ENCODE measurements at regions not wholly inside any gene's neighbourhood (a gene's known extent, or its start where the extent isn't known, plus 50 kb on each side); places are given as distances from the start of the nearest gene placed in this dataset.
"Not testable (repeated sequence)": the region's sequence is repeated elsewhere in the genome, so short reads cannot be mapped to it uniquely, and the experiment has no call there.

DNA sequence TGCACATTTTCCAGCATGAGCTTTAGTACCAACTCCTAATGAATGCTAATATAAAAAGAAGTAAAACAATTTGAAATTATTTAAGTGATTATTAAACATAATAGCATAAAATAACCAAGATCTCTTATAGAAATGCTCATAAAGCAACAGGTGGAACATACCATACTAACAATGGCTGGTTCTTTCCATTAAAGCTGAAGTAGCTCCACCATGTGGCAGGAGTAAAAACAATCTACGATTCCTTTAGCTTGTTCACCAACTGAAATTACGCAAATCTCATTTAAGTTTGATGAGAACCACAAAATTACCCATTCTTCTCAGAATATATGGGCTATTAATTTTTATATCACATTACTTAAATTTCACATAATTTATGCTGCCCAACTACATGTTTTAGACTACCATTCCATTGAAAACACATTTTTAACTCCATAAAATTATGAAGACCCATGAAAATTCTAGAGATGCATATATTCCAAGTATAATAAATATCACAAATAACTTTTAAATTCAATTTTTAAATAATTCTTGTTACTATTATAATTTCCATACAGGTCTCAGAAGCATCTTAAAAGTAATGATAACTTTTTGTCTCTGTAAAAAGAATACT is 213.6 kb downstream of the DAD1 start:
- CTCF ChIA-PET = interaction anchor here (0.6 to 4.9 kb wide), 37 partner anchors 8 to 212 kb away, joined by 3 to 96 read pairs (median 7); no protein-coding TSS in a partner anchor
- TF ChIP-seq, protein P1, sequence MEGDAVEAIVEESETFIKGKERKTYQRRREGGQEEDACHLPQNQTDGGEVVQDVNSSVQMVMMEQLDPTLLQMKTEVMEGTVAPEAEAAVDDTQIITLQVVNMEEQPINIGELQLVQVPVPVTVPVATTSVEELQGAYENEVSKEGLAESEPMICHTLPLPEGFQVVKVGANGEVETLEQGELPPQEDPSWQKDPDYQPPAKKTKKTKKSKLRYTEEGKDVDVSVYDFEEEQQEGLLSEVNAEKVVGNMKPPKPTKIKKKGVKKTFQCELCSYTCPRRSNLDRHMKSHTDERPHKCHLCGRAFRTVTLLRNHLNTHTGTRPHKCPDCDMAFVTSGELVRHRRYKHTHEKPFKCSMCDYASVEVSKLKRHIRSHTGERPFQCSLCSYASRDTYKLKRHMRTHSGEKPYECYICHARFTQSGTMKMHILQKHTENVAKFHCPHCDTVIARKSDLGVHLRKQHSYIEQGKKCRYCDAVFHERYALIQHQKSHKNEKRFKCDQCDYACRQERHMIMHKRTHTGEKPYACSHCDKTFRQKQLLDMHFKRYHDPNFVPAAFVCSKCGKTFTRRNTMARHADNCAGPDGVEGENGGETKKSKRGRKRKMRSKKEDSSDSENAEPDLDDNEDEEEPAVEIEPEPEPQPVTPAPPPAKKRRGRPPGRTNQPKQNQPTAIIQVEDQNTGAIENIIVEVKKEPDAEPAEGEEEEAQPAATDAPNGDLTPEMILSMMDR (IDR thresholded peaks at IDR 0.05; ENCODE audit: insufficient read depth, low read length, missing control alignments) = peak; percentile 39
- POLR2A ChIA-PET = no interaction called here

DNA sequence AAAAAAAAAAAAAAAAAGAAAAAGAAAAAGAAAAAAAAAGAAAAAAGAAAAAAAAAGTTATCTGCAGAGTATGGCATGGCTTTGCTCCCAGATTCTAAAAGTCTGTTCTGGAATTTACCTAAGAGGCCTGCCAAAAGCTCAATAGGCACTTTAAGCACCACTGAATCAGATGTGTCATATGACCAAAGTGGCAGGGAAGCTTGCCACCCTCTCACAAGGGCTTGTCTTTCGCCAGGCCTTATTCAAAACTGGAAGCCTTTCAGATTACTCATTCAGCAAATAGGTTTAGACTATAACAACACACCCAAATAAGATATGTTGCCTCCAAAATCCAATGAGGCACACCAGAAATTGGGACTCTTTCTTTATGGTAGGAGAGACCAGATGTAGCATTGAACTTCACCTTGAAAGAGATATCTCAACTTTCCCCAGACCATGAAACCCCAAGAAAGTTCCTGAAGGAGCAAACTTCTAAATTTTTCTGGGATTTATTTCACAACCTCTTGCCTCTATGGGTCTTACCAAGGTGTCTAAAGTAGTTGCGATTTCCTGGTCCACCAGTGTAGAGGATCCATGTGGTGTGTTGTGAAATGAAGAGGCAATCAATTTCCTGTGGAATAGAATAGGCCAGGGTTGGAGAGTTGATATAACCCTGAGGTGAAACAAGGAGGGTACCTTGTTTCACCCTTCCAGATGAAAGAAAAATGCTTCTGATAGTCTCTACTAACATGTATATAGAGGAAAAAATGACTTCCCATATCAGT is 218.8 kb downstream of the DAD1 start:
- DNase-seq (ENCODE audit: low read depth, low spot score) = no peak
- TF ChIP-seq, protein P1 (IDR thresholded peaks at IDR 0.05; ENCODE audit: insufficient read depth, low read length, missing control alignments) = no peak
- ChIA-PET POLR2A (no interaction called here), CTCF (interaction anchor here (0.8 to 1.6 kb wide), 6 partner anchors 49 to 169 kb away, joined by 3 to 5 read pairs (median 4); no protein-coding TSS in a partner anchor)
- H3K4me3 ChIP-seq (ENCODE audit: low read depth, low read length) = no peak overlapping the region

More for the DNA sequence above, 213.6 kb downstream of the DAD1 start:
- no peak overlapping the region for H3K4me3 ChIP-seq (ENCODE audit: low read depth, low read length)
- DNase-seq (ENCODE audit: low read depth, low spot score) = no peak

DNA sequence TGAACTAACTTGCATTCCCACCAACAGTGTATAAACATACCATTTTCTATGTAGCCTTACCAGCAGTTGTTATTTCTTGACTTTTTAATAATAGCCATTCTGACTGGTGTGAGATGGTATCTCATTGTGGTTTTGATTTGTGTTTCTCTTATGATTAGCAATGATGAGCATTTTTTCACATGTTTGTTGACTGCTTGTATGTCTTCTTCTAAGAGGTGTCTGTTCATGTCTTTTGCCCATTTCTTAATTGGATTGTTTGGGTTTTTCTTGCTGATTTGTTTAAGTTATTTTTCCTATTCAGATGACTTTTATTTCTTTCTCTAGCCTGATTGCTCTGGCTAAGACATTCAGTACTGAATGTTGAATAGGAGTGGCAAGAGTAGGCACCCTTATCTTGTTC is 230.3 kb downstream of the DAD1 start:
- POLR2A ChIA-PET = no interaction called here
- CTCF ChIA-PET = interaction anchor here (7.1 kb wide), 1 partner anchor 15 kb away, joined by 36 read pairs; no protein-coding TSS in a partner anchor
- TF ChIP-seq, protein P1 (IDR thresholded peaks at IDR 0.05; ENCODE audit: insufficient read depth, low read length, missing control alignments) = no peak
- no peak overlapping the region for H3K4me3 ChIP-seq (ENCODE audit: low read depth, low read length)
- DNase-seq (ENCODE audit: low read depth, low spot score) = no peak

DNA sequence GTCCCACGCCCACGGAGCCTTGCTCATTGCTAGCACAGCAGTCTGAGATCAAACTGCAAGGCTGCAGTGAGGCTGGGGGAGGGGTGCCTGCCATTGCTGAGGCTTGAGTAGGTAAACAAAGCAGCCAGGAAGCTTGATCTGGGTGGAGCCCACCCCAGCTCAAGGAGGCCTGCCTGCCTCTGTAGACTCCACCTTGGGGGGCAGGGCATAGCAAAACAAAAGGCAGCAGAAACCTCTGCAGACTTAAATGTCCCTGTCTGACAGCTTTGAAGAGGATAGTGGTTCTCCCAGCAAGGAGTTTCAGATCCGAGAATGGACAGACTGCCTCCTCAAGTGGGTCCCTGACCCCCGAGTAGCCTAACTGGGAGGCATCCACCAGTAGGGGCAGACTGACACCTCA is 239.7 kb downstream of the DAD1 start:
- H3K4me3 ChIP-seq (ENCODE audit: low read depth, low read length); CTCF ChIA-PET; POLR2A ChIA-PET; DNase-seq (ENCODE audit: low read depth, low spot score): not testable (repeated sequence)

DNA sequence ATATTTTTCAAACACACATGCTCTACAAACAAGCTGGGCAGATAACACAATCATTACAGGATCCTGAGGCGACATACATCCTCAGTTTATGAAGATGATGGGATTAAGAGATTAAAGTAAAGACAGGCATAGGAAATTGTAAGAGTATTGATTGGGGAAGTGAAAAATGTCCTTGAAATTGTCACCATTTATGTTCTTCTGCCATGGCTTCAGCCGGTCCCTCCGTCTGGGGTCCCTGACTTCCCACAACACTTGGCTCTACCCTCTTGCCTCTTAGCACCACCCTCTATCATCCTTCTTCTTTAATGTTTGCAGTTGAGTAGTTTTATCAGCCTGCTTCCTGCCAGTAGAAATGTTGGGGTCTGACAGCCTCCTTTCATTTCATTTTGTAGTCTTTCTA is 244.4 kb downstream of the DAD1 start:
- TF ChIP-seq, protein P1 (IDR thresholded peaks at IDR 0.05; ENCODE audit: insufficient read depth, low read length, missing control alignments) = no peak
- CTCF ChIA-PET = no interaction called here
- H3K4me3 ChIP-seq (ENCODE audit: low read depth, low read length) = no peak overlapping the region
- POLR2A ChIA-PET = no interaction called here
- DNase-seq (ENCODE audit: low read depth, low spot score) = no peak

DNA sequence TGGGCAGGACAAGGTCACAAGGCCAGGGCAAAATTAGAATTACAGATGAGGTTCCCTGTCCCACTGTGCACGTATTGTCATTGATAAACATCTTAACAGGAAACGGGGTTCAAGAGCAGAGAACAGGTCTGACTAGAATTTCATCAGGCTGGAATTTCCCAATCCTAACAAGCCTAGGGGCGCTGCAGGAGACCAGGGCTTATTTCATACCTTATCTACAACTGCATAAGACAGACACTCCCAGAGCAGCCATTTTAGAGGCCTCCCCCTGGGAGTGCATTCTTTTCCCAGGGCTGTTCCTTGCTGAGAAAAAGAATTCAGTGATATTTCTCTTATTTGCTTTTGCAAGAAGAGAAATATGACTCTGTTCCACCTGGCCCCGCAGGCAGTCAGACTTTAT is 244.8 kb downstream of the DAD1 start:
- DNase-seq (ENCODE audit: low read depth, low spot score); H3K4me3 ChIP-seq (ENCODE audit: low read depth, low read length); POLR2A ChIA-PET; CTCF ChIA-PET: not testable (repeated sequence)

DNA sequence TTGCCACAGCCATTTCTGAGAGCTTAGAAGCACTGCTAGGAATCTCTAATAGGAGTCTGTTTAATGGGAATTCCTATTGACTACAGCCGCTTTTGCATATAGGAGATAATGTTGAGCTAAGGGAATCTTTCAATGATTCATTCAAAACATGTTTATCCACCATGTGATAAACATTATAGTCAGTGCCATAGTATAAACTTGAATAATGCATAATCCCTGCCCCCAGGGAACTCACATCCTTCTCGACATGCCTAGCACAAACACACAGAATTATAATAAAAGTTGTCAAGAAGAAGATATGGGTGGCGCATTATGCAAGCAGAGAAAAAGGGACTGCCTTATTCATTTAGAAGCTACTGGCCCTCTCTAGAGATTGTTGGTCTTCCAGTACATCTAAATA is 248.0 kb downstream of the DAD1 start:
- no peak for DNase-seq (ENCODE audit: low read depth, low spot score)
- no peak overlapping the region for H3K4me3 ChIP-seq (ENCODE audit: low read depth, low read length)
- CTCF ChIA-PET = interaction anchor here (0.8 to 2.5 kb wide), 2 partner anchors 22 to 34 kb away, joined by 3 to 9 read pairs; no protein-coding TSS in a partner anchor
- POLR2A ChIA-PET = no interaction called here
- TF ChIP-seq, protein P1 (IDR thresholded peaks at IDR 0.05; ENCODE audit: insufficient read depth, low read length, missing control alignments) = no peak
